K562 (cell line): ENCODE measurements at regions not wholly inside any gene's neighbourhood (a gene's known extent, or its start where the extent isn't known, plus 50 kb on each side); places are given as distances from the start of the nearest gene placed in this dataset.

Experiments
- ATAC-seq: fragments of 200-7000 bp; cut with Tn5 transposase; 3 replicates; pipeline ENCODE4 v1.9.1; 2020; ENCODE audit warnings: moderate library complexity
- BruUV-seq: library from RNA; stranded (reverse); fragments of 400-500 nt; replicated peaks from 2 replicates; lab custom pipeline; 2021; lab: Mats Ljungman, UMichigan
- CTCF ChIA-PET: fragments of 300-600 bp; formaldehyde crosslinking; extraction: SDS; loops from one replicate; lab custom pipeline; 2021; ENCODE audit warnings: low intra/inter-chr PET ratio; lab: Yijun Ruan, JAX
- POLR2A ChIA-PET: fragments of 300-600, 350-650 bp; sonication (Branson Sonifier 250); formaldehyde crosslinking; extraction: SDS; loops from one replicate; lab custom pipeline; 2021; ENCODE audit warnings: antibody characterized with exemption, inconsistent platforms; lab: Yijun Ruan, JAX
- DNase-seq, 4 experiments: peaks; one replicate each; pipeline versions ENCODE4 v3.0.0 to v3.0.0-alpha.2; 2011 to 2018; ENCODE audit warnings: low spot score in 3 of 4, mixed read lengths in 3 of 4; ENCODE audit errors: extremely low read depth in 1 of 4
- FAIRE-seq: peaks from 2 replicates; lab custom pipeline; 2011; peaks lifted over from hg19 to GRCh38; lab: Jason Lieb, UNC
- H2AFZ ChIP-seq: 2 replicates; pipeline ENCODE4 v1.6.0; 2011; ENCODE audit warnings: low read depth, low read length, control low read depth, inconsistent platforms
- H3K27ac ChIP-seq: fragments of 200-600 bp; 3 replicates; pipeline ENCODE4 v1.8.0; 2011; ENCODE audit warnings: low read depth, mild to moderate bottlenecking, control low read depth, inconsistent platforms, low read length, moderate library complexity, mixed read lengths; ENCODE audit errors: extremely low read depth
- H3K27me3 ChIP-seq, 2 experiments: fragments of 300-600 bp in 1 of 2; 2 replicates in 1 of 2; 3 replicates in 1 of 2; pipeline versions ENCODE4 v1.6.0 to v1.8.0; 2011; ENCODE audit warnings: inconsistent platforms in 2 of 2, low read length in 2 of 2, mild to moderate bottlenecking in 1 of 2, mixed read lengths in 1 of 2, moderate library complexity in 1 of 2; ENCODE audit not compliant: control insufficient read depth in 2 of 2, insufficient read depth in 2 of 2
- H3K36me3 ChIP-seq: fragments of 300-600 bp; 3 replicates; pipeline ENCODE4 v1.8.0; 2011; ENCODE audit warnings: mild to moderate bottlenecking, low read length, inconsistent platforms; ENCODE audit not compliant: control insufficient read depth, insufficient read depth
- H3K4me1 ChIP-seq, 2 experiments: fragments of 200-600 bp in 1 of 2; replicated peaks in 1 of 2; 2 replicates in 1 of 2; 3 replicates in 1 of 2; pipeline versions ENCODE4 v1.5.1 to v1.8.0; 2011; ENCODE audit warnings: inconsistent platforms in 2 of 2, low read length in 2 of 2, mild to moderate bottlenecking in 1 of 2, mixed read lengths in 1 of 2, moderate library complexity in 1 of 2; ENCODE audit not compliant: control insufficient read depth in 2 of 2, insufficient read depth in 2 of 2
- H3K4me2 ChIP-seq: 2 replicates; pipeline ENCODE4 v1.6.1; 2011; ENCODE audit warnings: low read length, control low read depth, inconsistent platforms, mixed read lengths; ENCODE audit not compliant: insufficient read depth
- H3K4me3 ChIP-seq: fragments of 200-600 bp; sonication (generic), shearing (Covaris generic); 2 replicates; pipeline ENCODE4 v1.5.1; 2016; ENCODE audit warnings: control low read depth, inconsistent platforms
- H3K79me2 ChIP-seq: fragments of 200-600 bp; 3 replicates; pipeline ENCODE4 v1.8.0; 2011; ENCODE audit warnings: low read length, inconsistent platforms; ENCODE audit not compliant: control insufficient read depth, insufficient read depth
- H3K9ac ChIP-seq, 2 experiments: 2 replicates each; pipeline versions ENCODE4 v1.6.0 to v1.6.1; 2011; ENCODE audit warnings: low read depth in 2 of 2, low read length in 2 of 2, control low read depth in 1 of 2, inconsistent platforms in 1 of 2, mild to moderate bottlenecking in 1 of 2, mixed read lengths in 1 of 2; ENCODE audit not compliant: insufficient read depth in 1 of 2
- H3K9me1 ChIP-seq: one replicate; pipeline ENCODE4 v1.6.0; 2011; ENCODE audit warnings: inconsistent platforms, mild to moderate bottlenecking, low read length, moderate library complexity; ENCODE audit not compliant: control insufficient read depth, insufficient read depth
- H3K9me3 ChIP-seq: replicated peaks from 2 replicates; pipeline ENCODE4 v1.5.1; 2011; ENCODE audit warnings: low read depth, low read length, inconsistent platforms; ENCODE audit not compliant: control insufficient read depth, insufficient read depth
- H4K20me1 ChIP-seq: replicated peaks from 2 replicates; pipeline ENCODE4 v1.6.1; 2011; ENCODE audit warnings: low read length, inconsistent platforms, mixed read lengths; ENCODE audit not compliant: control insufficient read depth, insufficient read depth
- C11orf30 ChIP-seq: fragments of 450-650 bp; IDR thresholded peaks from 2 replicates; pipeline ENCODE4 v1.6.1; 2016; ENCODE audit warnings: low read depth, mild to moderate bottlenecking
- DMBX1 ChIP-seq: fragments of 250-450 bp; sonication (Bioruptor Pico); IDR thresholded peaks from 2 replicates; pipeline ENCODE4 v1.8.0; 2022; ENCODE audit warnings: inconsistent platforms, mild to moderate bottlenecking, moderate library complexity, borderline replicate concordance
- WGBS: fragments of 100-300 bp; shearing (Covaris generic); methylation state at CpG from one replicate; pipeline ENCODE4 v1.1.6; 2016; ENCODE audit warnings: low coverage, mixed read lengths; ENCODE audit not compliant: insufficient coverage; ENCODE audit errors: missing lambda C conversion rate; 5-methylcytosine and 5-hydroxymethylcytosine counted together
- in situ Hi-C: fragments of 300-500 bp; cut with MboI; formaldehyde crosslinking; loops from 4 replicates; pipeline ENCODE4 v1.15.0; 2018; ENCODE audit warnings: inconsistent platforms, mixed read lengths
- intact Hi-C: fragments of 100-400 bp; cut with micrococcal nuclease; formaldehyde crosslinking; loops from 2 replicates; pipeline ENCODE4 v1.14.2; 2022
- TF ChIP-seq, protein P1 (sequence below): sonication (generic); formaldehyde crosslinking; IDR thresholded peaks from 2 replicates; pipeline ENCODE4 v1.8.0; 2022; ENCODE audit warnings: mild to moderate bottlenecking, missing genetic modification reagents, borderline replicate concordance

GRCh38 chr1:101618900-101619299 is 377.8 kb downstream of the OLFM3 start:
- no peak overlapping the region for H3K4me3 ChIP-seq
- H3K27ac ChIP-seq: no peak overlapping the region
- peaks cover 4% of the 10 kb centered on the region; the same call in 1 of the 2 replicates for H3K9me3 ChIP-seq
- ChIA-PET CTCF (no interaction called here), POLR2A (no interaction called here)
- no peaks in the 10 kb centered on the region for H3K36me3 ChIP-seq
- no peaks in the 10 kb centered on the region for H4K20me1 ChIP-seq
- no TSS peak for BruUV-seq
- no peak overlapping the region for H3K9ac ChIP-seq
- H3K4me2 ChIP-seq: no peak overlapping the region
- intact Hi-C loops: no loop called here
- WGBS: 2% methylated on average over 5 of the region's 5 CpGs
- H3K79me2 ChIP-seq: no peaks in the 10 kb centered on the region
- H3K9me1 ChIP-seq: no peaks in the 10 kb centered on the region
- H3K4me1 ChIP-seq: no peaks in the 10 kb centered on the region
- no peaks in the 10 kb centered on the region for H3K27me3 ChIP-seq
- no peak overlapping the region for H2AFZ ChIP-seq
- TF ChIP-seq C11orf30 (no peak), DMBX1 (no peak)
- TF ChIP-seq, protein P1, sequence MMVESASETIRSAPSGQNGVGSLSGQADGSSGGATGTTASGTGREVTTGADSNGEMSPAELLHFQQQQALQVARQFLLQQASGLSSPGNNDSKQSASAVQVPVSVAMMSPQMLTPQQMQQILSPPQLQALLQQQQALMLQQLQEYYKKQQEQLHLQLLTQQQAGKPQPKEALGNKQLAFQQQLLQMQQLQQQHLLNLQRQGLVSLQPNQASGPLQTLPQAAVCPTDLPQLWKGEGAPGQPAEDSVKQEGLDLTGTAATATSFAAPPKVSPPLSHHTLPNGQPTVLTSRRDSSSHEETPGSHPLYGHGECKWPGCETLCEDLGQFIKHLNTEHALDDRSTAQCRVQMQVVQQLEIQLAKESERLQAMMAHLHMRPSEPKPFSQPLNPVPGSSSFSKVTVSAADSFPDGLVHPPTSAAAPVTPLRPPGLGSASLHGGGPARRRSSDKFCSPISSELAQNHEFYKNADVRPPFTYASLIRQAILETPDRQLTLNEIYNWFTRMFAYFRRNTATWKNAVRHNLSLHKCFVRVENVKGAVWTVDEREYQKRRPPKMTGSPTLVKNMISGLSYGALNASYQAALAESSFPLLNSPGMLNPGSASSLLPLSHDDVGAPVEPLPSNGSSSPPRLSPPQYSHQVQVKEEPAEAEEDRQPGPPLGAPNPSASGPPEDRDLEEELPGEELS (CRISPR knock-in tag): no peak
- FAIRE-seq (no peak), ATAC-seq (no peak), DNase-seq (no peak)
- in situ Hi-C loops: no loop called here
